Prostate gland (tissue), 2 donors: ENCODE measurements at regions not wholly inside any gene's neighbourhood (a gene's known extent, or its start where the extent isn't known, plus 50 kb on each side); places are given as distances from the start of the nearest gene placed in this dataset.

Experiments used
- CTCF ChIP-seq, 4 experiments: fragments of 200-600 bp in 2 of 4; fragments of 450-650 bp in 2 of 4; sonication (generic) in 2 of 4; IDR thresholded peaks; 1 replicate in 3 of 4; 2 replicates in 1 of 4; pipeline ENCODE4 v1.5.1; 2016 to 2019; ENCODE audit warnings: antibody characterized with exemption in 4 of 4, mild to moderate bottlenecking in 2 of 4, moderate library complexity in 2 of 4
- POLR2A ChIP-seq: fragments of 450-650 bp; IDR thresholded peaks from one replicate; pipeline ENCODE4 v1.6.1; 2016; ENCODE audit warnings: antibody characterized with exemption, mild to moderate bottlenecking

GRCh38 chr17:69818467-69818866 lies 256.6 kb upstream of the KCNJ16 start:
- TF ChIP-seq CTCF (IDR thresholded peaks at IDR 0.05) (no peak), POLR2A (no peak)
